EH (cell line): ENCODE measurements at regions not wholly inside any gene's neighbourhood (a gene's known extent, or its start where the extent isn't known, plus 50 kb on each side); places are given as distances from the start of the nearest gene placed in this dataset.
"Not testable (repeated sequence)": the region's sequence is repeated elsewhere in the genome, so short reads cannot be mapped to it uniquely, and the experiment has no call there.

Experiments
- DNase-seq: peaks from one replicate; pipeline ENCODE4 v3.0.0-alpha.2; 2015; ENCODE audit warnings: low read depth

- DNase-seq = peak; percentile 89
Measured at GRCh38 chr14:52124791-52125684, 56.2 kb upstream of the NID2 start.

- DNase-seq = not testable (repeated sequence)
Measured at GRCh38 chr14:52122163-52122562, 53.3 kb upstream of the NID2 start.

- peak; percentile 37 for DNase-seq
Measured at GRCh38 chr14:52121441-52121840, 52.6 kb upstream of the NID2 start.

GRCh38 chr14:52119030-52119429, 50.2 kb upstream of the NID2 start:
- DNase-seq = no peak
